Transverse colon (tissue), 4 donors: ENCODE measurements at regions not wholly inside any gene's neighbourhood (a gene's known extent, or its start where the extent isn't known, plus 50 kb on each side); places are given as distances from the start of the nearest gene placed in this dataset.

Experiments used
- DNase-seq: peaks from one replicate; pipeline ENCODE4 v3.0.0-alpha.2; 2019
- H3K27ac ChIP-seq, 4 donors: fragments of 200-600 bp; sonication (generic); 2 replicates each; pipeline ENCODE4 v1.5.1; 2016 to 2018; ENCODE audit warnings: inconsistent platforms in 4 of 4
- H3K27me3 ChIP-seq: fragments of 200-600 bp; sonication (generic); 2 replicates; pipeline ENCODE4 v1.5.1; 2017; ENCODE audit warnings: inconsistent platforms
- H3K36me3 ChIP-seq, 4 donors: fragments of 200-600 bp; sonication (generic); 2 replicates each; pipeline ENCODE4 v1.5.1; 2017 to 2019; ENCODE audit warnings: inconsistent platforms in 4 of 4
- H3K4me1 ChIP-seq, 4 donors: fragments of 200-600 bp; sonication (generic); 2 replicates each; pipeline ENCODE4 v1.5.1; 2017 to 2020; ENCODE audit warnings: inconsistent platforms in 4 of 4
- H3K4me3 ChIP-seq, 4 donors: fragments of 200-600 bp; sonication (generic); 1 replicate in 1 of 4; 2 replicates in 3 of 4; pipeline versions ENCODE4 v1.5.1 to v1.6.1; 2017 to 2019; ENCODE audit warnings: inconsistent platforms in 4 of 4
- H3K9me3 ChIP-seq, 2 donors: fragments of 200-600 bp; sonication (generic); 2 replicates each; pipeline ENCODE4 v1.5.1; 2017 to 2019; ENCODE audit warnings: inconsistent platforms in 2 of 2
- EP300 ChIP-seq: sonication (generic); formaldehyde crosslinking; IDR thresholded peaks from one replicate; pipeline ENCODE4 v1.6.1; 2017; ENCODE audit warnings: antibody characterized with exemption, low read depth
- POLR2A ChIP-seq: fragments of 450-650 bp; IDR thresholded peaks from one replicate; pipeline ENCODE4 v1.6.1; 2016; ENCODE audit warnings: antibody characterized with exemption, mild to moderate bottlenecking, moderate library complexity
- POLR2AphosphoS5 ChIP-seq, 3 donors: sonication (generic); formaldehyde crosslinking; IDR thresholded peaks; one replicate each; pipeline ENCODE4 v1.6.1; 2016; ENCODE audit warnings: antibody characterized with exemption in 3 of 3
- WGBS, 2 donors: methylation state at CpG; one replicate each; pipeline ENCODE4 v1.1.5; 2018; ENCODE audit warnings: low coverage in 1 of 2; 5-methylcytosine and 5-hydroxymethylcytosine counted together
- in situ Hi-C, 4 donors: fragments of 200-750 bp; cut with MboI; loops; one replicate each; pipeline versions ENCODE4 v1.15.0 to v1.15.1; 2017; ENCODE audit warnings: low sequenced_read_pairs in 3 of 4, low pct_ligation_motif_present in 1 of 4, low pct_unique_long_range_greater_than_20kb in 1 of 4
- intact Hi-C: fragments of 100-400 bp; cut with DNase I; formaldehyde crosslinking; loops from one replicate; pipeline ENCODE4 v1.15.1; 2023; ENCODE audit warnings: low total_unique reads
- TF ChIP-seq, protein P1 (sequence below), 5 experiments: fragments of 200-600 bp in 3 of 5; fragments of 450-650 bp in 2 of 5; sonication (generic) in 3 of 5; IDR thresholded peaks; 1 replicate in 2 of 5; 2 replicates in 3 of 5; pipeline ENCODE4 v1.5.1; 2016 to 2017; ENCODE audit warnings: antibody characterized with exemption in 5 of 5, inconsistent platforms in 3 of 5, mild to moderate bottlenecking in 2 of 5, moderate library complexity in 1 of 5

DNA sequence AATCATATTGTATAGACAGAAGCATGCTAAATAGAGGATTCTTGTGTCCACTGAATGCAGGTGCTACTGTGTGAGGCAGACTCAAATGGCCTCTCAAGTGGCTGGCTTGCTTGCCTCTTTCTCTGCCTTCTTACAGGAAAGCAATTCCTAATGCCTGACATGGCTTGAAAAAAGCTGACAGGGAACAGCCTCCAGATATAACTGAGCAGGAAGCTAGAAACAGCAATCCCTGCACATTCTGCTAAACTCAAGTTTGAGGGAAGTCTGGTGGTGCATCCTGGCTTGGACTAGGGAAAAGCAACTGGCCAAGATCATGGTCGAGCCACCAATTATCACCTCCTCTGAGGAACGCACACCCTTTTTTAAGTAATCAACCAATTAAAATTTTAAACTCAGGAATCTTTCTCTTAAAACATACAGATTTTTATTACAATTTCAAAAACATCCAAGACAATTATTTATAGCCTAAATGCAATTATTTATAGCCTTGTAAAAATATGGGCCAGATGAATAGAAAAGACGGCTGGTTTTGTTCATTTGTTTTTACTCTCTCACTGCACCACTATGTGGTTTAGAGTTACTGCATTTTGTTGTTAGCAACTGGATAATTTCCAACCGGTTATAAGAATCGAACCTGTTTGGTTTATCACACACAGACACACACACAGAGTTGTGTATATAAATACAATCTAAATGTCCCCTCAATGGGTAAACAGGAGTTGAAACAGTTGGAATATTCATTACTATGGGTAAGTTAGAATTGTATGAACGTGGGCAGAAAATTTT, 290.9 kb upstream of the ANKRD55 start:
- Histone ChIP-seq H3K27ac (no peak overlapping the region), H3K4me3 (no peak overlapping the region), H3K9me3 (no peaks in the 10 kb centered on the region), H3K4me1 (peaks cover 0 to 13% (median 6%) of the 10 kb centered on the region in 4 donors), H3K27me3 (no peaks in the 10 kb centered on the region), H3K36me3 (no peaks in the 10 kb centered on the region)
- in situ Hi-C loops, result no loop called here
- TF ChIP-seq, protein P1, sequence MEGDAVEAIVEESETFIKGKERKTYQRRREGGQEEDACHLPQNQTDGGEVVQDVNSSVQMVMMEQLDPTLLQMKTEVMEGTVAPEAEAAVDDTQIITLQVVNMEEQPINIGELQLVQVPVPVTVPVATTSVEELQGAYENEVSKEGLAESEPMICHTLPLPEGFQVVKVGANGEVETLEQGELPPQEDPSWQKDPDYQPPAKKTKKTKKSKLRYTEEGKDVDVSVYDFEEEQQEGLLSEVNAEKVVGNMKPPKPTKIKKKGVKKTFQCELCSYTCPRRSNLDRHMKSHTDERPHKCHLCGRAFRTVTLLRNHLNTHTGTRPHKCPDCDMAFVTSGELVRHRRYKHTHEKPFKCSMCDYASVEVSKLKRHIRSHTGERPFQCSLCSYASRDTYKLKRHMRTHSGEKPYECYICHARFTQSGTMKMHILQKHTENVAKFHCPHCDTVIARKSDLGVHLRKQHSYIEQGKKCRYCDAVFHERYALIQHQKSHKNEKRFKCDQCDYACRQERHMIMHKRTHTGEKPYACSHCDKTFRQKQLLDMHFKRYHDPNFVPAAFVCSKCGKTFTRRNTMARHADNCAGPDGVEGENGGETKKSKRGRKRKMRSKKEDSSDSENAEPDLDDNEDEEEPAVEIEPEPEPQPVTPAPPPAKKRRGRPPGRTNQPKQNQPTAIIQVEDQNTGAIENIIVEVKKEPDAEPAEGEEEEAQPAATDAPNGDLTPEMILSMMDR (IDR thresholded peaks at IDR 0.05), result no peak
- TF ChIP-seq EP300, result no peak
- TF ChIP-seq POLR2A, result no peak
- no peak for TF ChIP-seq POLR2AphosphoS5 (IDR thresholded peaks at IDR 0.05)
- 55 to 69% methylated on average over 5 to 6 of the region's 6 CpGs for WGBS, 2 donors
- no peak for DNase-seq
- intact Hi-C loops, result no loop called here

DNA sequence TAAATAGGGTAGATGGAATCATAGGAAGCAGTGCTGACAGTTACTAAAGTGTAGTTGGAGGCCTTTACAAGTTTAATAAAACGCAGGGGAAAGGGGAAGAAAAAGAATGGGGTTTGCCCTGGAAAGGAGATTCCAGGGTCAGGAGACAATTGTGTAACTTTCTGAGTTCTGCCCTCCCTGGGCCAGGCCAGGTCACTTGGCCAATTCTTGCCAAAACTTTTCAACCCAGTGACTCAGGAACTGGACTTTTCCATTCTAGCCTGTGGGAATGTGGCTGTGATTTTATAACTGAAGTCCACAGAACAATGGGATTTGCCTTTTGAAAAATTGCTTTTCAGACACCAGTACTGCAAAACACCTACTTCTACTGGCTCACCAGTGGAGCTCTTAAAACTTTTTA, 289.8 kb upstream of the ANKRD55 start:
- DNase-seq, result no peak
- Histone ChIP-seq H3K27ac (peak overlapping the region in 1 of 4 donors; percentile 15), H3K9me3 (no peaks in the 10 kb centered on the region), H3K4me3 (no peak overlapping the region), H3K36me3 (no peaks in the 10 kb centered on the region), H3K4me1 (peaks cover 0 to 13% (median 6%) of the 10 kb centered on the region in 4 donors), H3K27me3 (no peaks in the 10 kb centered on the region)
- TF ChIP-seq POLR2A, result no peak
- WGBS, 2 donors, result 52 to 67% methylated on average over 1 of the region's 1 CpG
- in situ Hi-C loops, result no loop called here
- intact Hi-C loops, result no loop called here

- H3K27ac ChIP-seq, result no peak overlapping the region
- no peaks in the 10 kb centered on the region for H3K9me3 ChIP-seq
- H3K4me3 ChIP-seq, result no peak overlapping the region
- in situ Hi-C loops (no loop called here), intact Hi-C loops (no loop called here)
- no peak for TF ChIP-seq POLR2A
- TF ChIP-seq EP300, result no peak
- TF ChIP-seq POLR2AphosphoS5 (IDR thresholded peaks at IDR 0.05), result no peak
- TF ChIP-seq, protein P1 (IDR thresholded peaks at IDR 0.05), result no peak
- peaks cover 0 to 14% (median 6%) of the 10 kb centered on the region in 4 donors for H3K4me1 ChIP-seq
- H3K27me3 ChIP-seq, result no peaks in the 10 kb centered on the region
- H3K36me3 ChIP-seq, result no peaks in the 10 kb centered on the region
- 48 to 74% methylated on average over 5 of the region's 5 CpGs for WGBS, 2 donors
- DNase-seq, result no peak
Observed at GRCh38 chr5:56522169-56522568, 289.0 kb upstream of the ANKRD55 start.

DNA sequence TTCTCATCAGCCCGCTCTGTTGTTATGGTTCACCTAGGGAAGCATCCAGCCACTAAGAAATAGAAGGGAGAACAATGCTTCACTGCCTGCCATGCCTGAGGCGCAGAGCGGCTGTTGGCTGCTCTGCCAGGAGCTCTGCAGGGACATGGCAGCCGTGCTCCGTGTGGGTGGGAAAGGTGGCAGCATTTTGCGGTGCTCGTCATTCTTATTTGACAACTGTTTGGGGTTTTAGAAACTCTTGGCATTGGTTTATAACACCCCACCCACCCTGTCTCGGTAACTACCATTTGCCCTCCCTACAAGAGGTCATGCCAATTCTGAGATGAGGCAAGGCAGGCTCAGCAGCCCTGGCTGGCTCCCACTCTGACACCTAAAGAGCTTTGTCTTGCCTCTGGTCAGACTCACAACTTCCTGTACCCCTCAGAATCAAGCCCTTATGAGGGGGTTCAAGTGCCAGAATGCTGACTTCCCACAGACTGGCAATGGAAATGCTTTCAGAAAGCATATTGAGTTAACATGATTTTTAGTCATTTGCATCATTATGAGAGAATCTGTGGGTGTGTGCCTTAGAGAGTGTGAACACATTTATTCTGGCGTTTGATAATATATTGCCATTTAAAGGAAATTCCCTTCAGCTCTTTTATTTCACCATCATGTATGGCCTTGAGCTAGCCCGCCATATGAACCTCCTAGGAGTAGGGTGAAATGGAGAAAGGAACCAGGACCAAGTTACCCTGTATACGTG, 288.0 kb upstream of the ANKRD55 start:
- intact Hi-C loops (no loop called here), in situ Hi-C loops (no loop called here)
- H3K9me3 ChIP-seq, result no peaks in the 10 kb centered on the region
- H3K4me3 ChIP-seq, result no peak overlapping the region
- TF ChIP-seq POLR2AphosphoS5 (IDR thresholded peaks at IDR 0.05) (no peak), EP300 (no peak), POLR2A (no peak)
- TF ChIP-seq, protein P1 (IDR thresholded peaks at IDR 0.05), result no peak
- H3K4me1 ChIP-seq, result peaks cover 0 to 18% (median 6%) of the 10 kb centered on the region in 4 donors
- H3K27ac ChIP-seq, result no peak overlapping the region
- H3K27me3 ChIP-seq, result no peaks in the 10 kb centered on the region
- WGBS, 2 donors, result 93 to 100% methylated on average over 1 to 11 of the region's 11 CpGs
- no peak for DNase-seq
- H3K36me3 ChIP-seq, result no peaks in the 10 kb centered on the region
